GM12878 (cell line): ENCODE measurements at regions not wholly inside any gene's neighbourhood (a gene's known extent, or its start where the extent isn't known, plus 50 kb on each side); places are given as distances from the start of the nearest gene placed in this dataset.

Source experiments
- ATAC-seq: fragments of 200-7000 bp; cut with Tn5 transposase; 3 replicates; pipeline ENCODE4 v1.9.1; 2020; ENCODE audit warnings: mild to moderate bottlenecking, moderate library complexity
- BruUV-seq: library from RNA; stranded (reverse); fragments of 400-500 nt; replicated peaks from 2 replicates; lab custom pipeline; 2021; lab: Mats Ljungman, UMichigan
- CTCF ChIA-PET: fragments of 300-600 bp; sonication (Branson Sonifier 250); formaldehyde crosslinking; extraction: SDS; loops from one replicate; lab custom pipeline; 2021; ENCODE audit warnings: inconsistent platforms; lab: Yijun Ruan, JAX
- POLR2A ChIA-PET: fragments of 350-600 bp; formaldehyde crosslinking; extraction: SDS; loops from one replicate; lab custom pipeline; 2021; ENCODE audit warnings: inconsistent platforms; lab: Charles Lee
- RAD21 ChIA-PET: fragments of 300-600 bp; sonication (Branson Sonifier 250); formaldehyde crosslinking; loops from one replicate; lab custom pipeline; 2023; ENCODE audit warnings: antibody characterized with exemption; ENCODE audit not compliant: unreplicated experiment; lab: Charles Lee
- SMC1A ChIA-PET: fragments of 300-600 bp; sonication (Branson Sonifier 250); formaldehyde crosslinking; loops from one replicate; lab custom pipeline; 2023; ENCODE audit not compliant: unreplicated experiment, uncharacterized antibody; lab: Charles Lee
- DNase-seq: peaks from one replicate; pipeline ENCODE4 v3.0.0-alpha.2; 2011; ENCODE audit warnings: low read depth, low spot score
- FAIRE-seq: peaks from 3 replicates; lab custom pipeline; 2011; peaks lifted over from hg19 to GRCh38; lab: Jason Lieb, UNC
- H2AFZ ChIP-seq: 2 replicates; pipeline ENCODE4 v1.6.0; 2011; ENCODE audit warnings: low read depth, low read length, control low read depth; ENCODE audit not compliant: control insufficient read depth
- H3K27ac ChIP-seq: 2 replicates; pipeline ENCODE4 v1.5.1; 2011; ENCODE audit warnings: control low read depth; ENCODE audit not compliant: control insufficient read depth, insufficient read depth
- H3K27me3 ChIP-seq, 2 experiments: replicated peaks in 1 of 2; 2 replicates each; pipeline versions ENCODE4 v1.6.0 to v1.6.1; 2011; ENCODE audit warnings: low read length in 1 of 2; ENCODE audit not compliant: control insufficient read depth in 2 of 2, insufficient read depth in 2 of 2
- H3K36me3 ChIP-seq, 2 experiments: 2 replicates each; pipeline ENCODE4 v1.5.1; 2011; ENCODE audit warnings: low read length in 1 of 2; ENCODE audit not compliant: control insufficient read depth in 2 of 2, insufficient read depth in 2 of 2
- H3K4me1 ChIP-seq: 2 replicates; pipeline ENCODE4 v1.6.1; 2011; ENCODE audit warnings: mild to moderate bottlenecking, low read length, moderate library complexity, mixed read lengths; ENCODE audit not compliant: control insufficient read depth, insufficient read depth
- H3K4me2 ChIP-seq: 2 replicates; pipeline ENCODE4 v1.6.0; 2011; ENCODE audit warnings: control low read depth; ENCODE audit not compliant: control insufficient read depth, insufficient read depth
- H3K4me3 ChIP-seq: fragments of 200-600 bp; sonication (generic); 2 replicates; pipeline ENCODE4 v1.5.1; 2016
- H3K79me2 ChIP-seq: 2 replicates; pipeline ENCODE4 v1.6.0; 2011; ENCODE audit warnings: low read length; ENCODE audit not compliant: control insufficient read depth, insufficient read depth
- H3K9ac ChIP-seq: 2 replicates; pipeline ENCODE4 v1.8.0; 2011; ENCODE audit warnings: low read length, control low read depth, mixed read lengths; ENCODE audit not compliant: control insufficient read depth, insufficient read depth
- H3K9me3 ChIP-seq: replicated peaks from 3 replicates; pipeline ENCODE4 v1.5.1; 2011; ENCODE audit warnings: mild to moderate bottlenecking, low read length; ENCODE audit not compliant: control insufficient read depth, insufficient read depth
- H4K20me1 ChIP-seq: 2 replicates; pipeline ENCODE4 v1.6.0; 2011; ENCODE audit not compliant: control insufficient read depth, insufficient read depth
- ASH2L ChIP-seq: fragments of 300-600, 200-600 bp; sonication (generic); IDR thresholded peaks from 2 replicates; pipeline ENCODE4 v1.6.1; 2017; ENCODE audit warnings: low read depth, mild to moderate bottlenecking, borderline replicate concordance
- CHD4 ChIP-seq: fragments of 200-600 bp; sonication (generic); IDR thresholded peaks from 2 replicates; pipeline ENCODE4 v1.6.1; 2016; ENCODE audit warnings: mild to moderate bottlenecking
- EZH2 ChIP-seq: IDR thresholded peaks from 2 replicates; pipeline ENCODE4 v1.6.1; 2012; ENCODE audit warnings: low read depth, mild to moderate bottlenecking, control low read depth, inconsistent platforms, low read length, borderline replicate concordance; ENCODE audit not compliant: control insufficient read depth
- IKZF1 ChIP-seq: fragments of 450-650 bp; conservative IDR thresholded peaks from 2 replicates; pipeline ENCODE4 v1.6.1; 2017; ENCODE audit warnings: antibody characterized with exemption, mild to moderate bottlenecking
- JUND ChIP-seq: IDR thresholded peaks from 2 replicates; pipeline ENCODE4 v1.6.1; 2012; ENCODE audit warnings: low read depth, mild to moderate bottlenecking, low read length, improper control_type of control experiment, moderate library complexity
- POU2F2 ChIP-seq: IDR thresholded peaks from 3 replicates; pipeline ENCODE4 v1.6.1; 2011; ENCODE audit warnings: low read depth, mild to moderate bottlenecking, low read length, borderline replicate concordance
- SMAD1 ChIP-seq: fragments of 450-650 bp; IDR thresholded peaks from 2 replicates; pipeline ENCODE4 v1.6.1; 2018; ENCODE audit warnings: mild to moderate bottlenecking, low read depth; ENCODE audit not compliant: partially characterized antibody
- TCF7 ChIP-seq: IDR thresholded peaks from 2 replicates; pipeline ENCODE4 v1.6.1; 2014; ENCODE audit warnings: antibody characterized with exemption, borderline replicate concordance
- ZNF274 ChIP-seq: IDR thresholded peaks from one replicate; pipeline ENCODE4 v1.8.0; 2011; ENCODE audit not compliant: insufficient read length, insufficient read depth
- WGBS: methylation state at CpG from one replicate; pipeline ENCODE4 v1.1.6; 2016; ENCODE audit warnings: low lambda C conversion rate; ENCODE audit not compliant: insufficient replicate concordance, insufficient coverage; ENCODE audit errors: missing lambda C conversion rate; 5-methylcytosine and 5-hydroxymethylcytosine counted together
- in situ Hi-C: fragments of 300-500 bp; cut with MboI; formaldehyde crosslinking; loops from 9 replicates; pipeline ENCODE4 v1.14.3; 2018; ENCODE audit warnings: mixed read lengths
- intact Hi-C: fragments of 100-400 bp; cut with micrococcal nuclease; formaldehyde crosslinking; loops from one replicate; pipeline ENCODE4 v1.14.2; 2022; ENCODE audit not compliant: unreplicated experiment
- TF ChIP-seq, protein P1 (sequence below): IDR thresholded peaks from 2 replicates; pipeline ENCODE4 v1.6.1; 2012; ENCODE audit warnings: low read depth, low read length, improper control_type of control experiment

DNA sequence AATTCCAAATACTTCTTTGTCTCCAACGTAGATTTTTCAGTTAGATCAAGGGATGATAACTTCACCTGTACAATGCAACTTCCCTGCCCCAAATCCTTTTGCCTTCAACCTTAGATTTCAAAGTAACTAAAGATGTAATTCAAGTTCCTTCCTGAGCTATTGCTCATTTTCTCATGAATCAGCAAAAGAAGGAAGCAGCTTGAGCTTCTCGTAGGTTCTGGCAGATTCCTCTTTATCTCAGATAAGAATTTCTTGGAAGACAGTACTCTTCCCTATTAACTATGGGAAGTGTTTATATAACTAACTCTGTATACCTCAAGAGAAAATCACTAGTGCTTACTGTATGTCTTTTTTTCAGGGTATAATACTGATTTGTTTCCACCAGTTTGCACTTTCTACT lies 203.8 kb downstream of the RASSF9 start:
- H3K9me3 ChIP-seq, result no peaks in the 10 kb centered on the region
- H3K27me3 ChIP-seq, result no peaks in the 10 kb centered on the region
- 8% methylated on average over 2 of the region's 2 CpGs for WGBS
- no peaks in the 10 kb centered on the region for H4K20me1 ChIP-seq
- no peaks in the 10 kb centered on the region for H3K79me2 ChIP-seq
- SMC1A ChIA-PET, result no interaction called here
- in situ Hi-C loops, result no loop called here
- FAIRE-seq (no peak), ATAC-seq (no peak), DNase-seq (no peak)
- RAD21 ChIA-PET, result no interaction called here
- no peaks in the 10 kb centered on the region for H3K4me1 ChIP-seq
- TF ChIP-seq EZH2 (no peak), ZNF274 (no peak), POU2F2 (no peak), ASH2L (no peak), CHD4 (no peak), JUND (no peak), IKZF1 (no peak), TCF7 (no peak), SMAD1 (no peak)
- TF ChIP-seq, protein P1, sequence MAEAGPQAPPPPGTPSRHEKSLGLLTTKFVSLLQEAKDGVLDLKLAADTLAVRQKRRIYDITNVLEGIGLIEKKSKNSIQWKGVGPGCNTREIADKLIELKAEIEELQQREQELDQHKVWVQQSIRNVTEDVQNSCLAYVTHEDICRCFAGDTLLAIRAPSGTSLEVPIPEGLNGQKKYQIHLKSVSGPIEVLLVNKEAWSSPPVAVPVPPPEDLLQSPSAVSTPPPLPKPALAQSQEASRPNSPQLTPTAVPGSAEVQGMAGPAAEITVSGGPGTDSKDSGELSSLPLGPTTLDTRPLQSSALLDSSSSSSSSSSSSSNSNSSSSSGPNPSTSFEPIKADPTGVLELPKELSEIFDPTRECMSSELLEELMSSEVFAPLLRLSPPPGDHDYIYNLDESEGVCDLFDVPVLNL, result no peak
- no TSS peak for BruUV-seq
- CTCF ChIA-PET, result interaction anchor here (1.8 kb wide), 1 partner anchor 14 kb away, joined by 4 read pairs; no protein-coding TSS in a partner anchor
- H3K9ac ChIP-seq, result no peak overlapping the region
- no peak overlapping the region for H3K27ac ChIP-seq
- POLR2A ChIA-PET, result no interaction called here
- H3K4me3 ChIP-seq, result no peak overlapping the region
- H3K36me3 ChIP-seq, result no peaks in the 10 kb centered on the region
- H2AFZ ChIP-seq, result no peak overlapping the region
- no peak overlapping the region for H3K4me2 ChIP-seq
- intact Hi-C loops, result no loop called here
